Stimulated activated CD4-positive, alpha-beta T cell treated with anti-CD3 and anti-CD28 coated beads, TNF-alpha, amount 100 ng/mL, for 24 hours (primary cell): ENCODE measurements at regions not wholly inside any gene's neighbourhood (a gene's known extent, or its start where the extent isn't known, plus 50 kb on each side); places are given as distances from the start of the nearest gene placed in this dataset.
A peak's percentile ranks its signal among the peaks of the same experiment; 100 is the strongest.

Source experiments
- DNase-seq, 3 experiments: peaks; one replicate each; pipeline ENCODE4 v3.0.0-alpha.2; 2020; ENCODE audit warnings: low read depth in 3 of 3

DNA sequence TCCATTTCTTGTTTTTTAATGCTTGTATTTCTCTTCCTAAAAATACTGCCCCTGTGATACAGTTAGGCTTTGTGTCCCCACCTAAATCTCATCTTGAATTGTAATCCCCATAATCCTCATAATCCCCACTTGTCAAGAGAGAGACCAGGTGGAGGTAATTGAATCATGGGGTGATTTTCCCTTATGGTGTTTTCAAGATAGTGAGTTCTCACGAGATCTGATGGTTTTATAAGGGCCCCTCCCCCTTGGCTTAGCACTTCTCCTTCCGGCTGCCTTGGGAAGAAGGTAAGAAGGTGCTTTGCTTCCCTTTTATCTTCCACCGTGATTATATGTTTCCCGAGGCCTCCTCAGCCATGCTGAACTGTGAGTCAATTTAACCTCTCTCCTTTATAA, 227.4 kb downstream of the MAN2A1 start:
- DNase-seq, result no peak

DNA sequence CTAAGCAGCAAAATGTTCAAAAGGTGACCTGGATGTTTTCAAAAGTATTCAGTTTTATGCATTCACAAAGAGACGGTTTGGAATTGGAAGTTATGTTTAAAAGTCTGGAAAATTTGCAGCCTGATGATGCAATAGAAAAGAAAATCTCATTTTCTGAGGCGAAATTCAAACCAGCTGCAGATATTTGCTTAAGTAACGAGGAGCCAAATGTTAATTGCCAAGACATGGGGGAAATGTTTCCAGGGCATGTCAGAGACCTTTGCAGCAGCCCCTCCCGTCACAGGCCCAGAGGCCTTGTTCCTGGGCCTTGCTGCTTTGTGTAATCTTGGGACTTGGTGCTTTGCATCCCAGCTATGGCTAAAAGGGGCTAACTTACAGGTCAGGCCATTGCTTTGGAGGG, 228.2 kb downstream of the MAN2A1 start:
- DNase-seq, result no peak

DNA sequence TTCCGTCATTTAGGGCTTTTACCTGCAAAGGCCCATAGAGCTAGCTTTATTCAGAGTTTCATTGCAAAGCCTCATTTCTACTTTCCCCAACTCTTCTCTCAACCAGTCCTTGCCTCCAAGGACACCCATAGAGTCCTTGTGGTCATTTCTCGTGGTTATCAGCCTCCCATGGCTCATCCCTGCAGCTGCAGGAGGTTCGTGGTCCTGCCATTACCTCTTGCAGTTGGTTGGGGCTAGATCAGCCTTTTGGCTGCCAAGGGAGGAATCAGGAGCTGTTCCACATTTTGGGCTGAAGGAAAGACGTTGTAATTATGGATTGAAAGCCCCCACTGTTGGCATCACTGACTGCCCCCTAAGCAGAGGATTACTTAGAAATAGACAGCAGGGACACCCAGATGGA, 231.0 kb downstream of the MAN2A1 start:
- DNase-seq, result no peak

DNA sequence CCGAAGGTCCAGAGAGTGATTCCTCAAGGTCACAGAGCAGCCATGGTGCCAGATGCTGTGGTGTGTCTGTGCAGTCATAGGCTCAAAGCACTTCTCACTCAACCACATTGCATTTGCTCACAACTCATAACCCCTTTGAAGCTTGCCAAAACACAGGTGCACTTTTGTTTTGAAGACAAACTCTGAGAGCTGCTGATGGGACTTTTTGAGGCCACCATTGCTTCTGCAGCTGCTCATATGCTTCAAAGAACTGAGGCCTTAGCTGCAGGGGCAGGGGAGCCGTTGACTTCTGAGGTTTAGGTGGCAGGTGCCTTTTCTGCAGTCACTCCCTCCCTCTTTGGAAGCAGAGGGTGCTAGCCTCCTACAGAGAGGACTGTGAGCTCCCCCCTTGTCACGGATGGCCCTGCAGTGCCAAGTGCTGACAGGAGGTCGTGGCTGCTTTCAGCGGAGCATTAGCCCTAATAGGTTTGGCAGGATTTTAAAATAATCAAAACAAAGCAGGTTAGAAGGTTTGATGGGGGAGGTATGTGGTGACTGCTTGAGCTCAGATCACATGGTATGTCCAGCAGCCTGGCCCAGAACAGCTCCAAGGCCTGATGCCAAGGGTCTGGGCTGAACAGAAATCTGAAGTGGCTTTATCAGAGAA, 232.1 kb downstream of the MAN2A1 start:
- DNase-seq, result peak in 1 of 3 experiments; percentile 6

DNA sequence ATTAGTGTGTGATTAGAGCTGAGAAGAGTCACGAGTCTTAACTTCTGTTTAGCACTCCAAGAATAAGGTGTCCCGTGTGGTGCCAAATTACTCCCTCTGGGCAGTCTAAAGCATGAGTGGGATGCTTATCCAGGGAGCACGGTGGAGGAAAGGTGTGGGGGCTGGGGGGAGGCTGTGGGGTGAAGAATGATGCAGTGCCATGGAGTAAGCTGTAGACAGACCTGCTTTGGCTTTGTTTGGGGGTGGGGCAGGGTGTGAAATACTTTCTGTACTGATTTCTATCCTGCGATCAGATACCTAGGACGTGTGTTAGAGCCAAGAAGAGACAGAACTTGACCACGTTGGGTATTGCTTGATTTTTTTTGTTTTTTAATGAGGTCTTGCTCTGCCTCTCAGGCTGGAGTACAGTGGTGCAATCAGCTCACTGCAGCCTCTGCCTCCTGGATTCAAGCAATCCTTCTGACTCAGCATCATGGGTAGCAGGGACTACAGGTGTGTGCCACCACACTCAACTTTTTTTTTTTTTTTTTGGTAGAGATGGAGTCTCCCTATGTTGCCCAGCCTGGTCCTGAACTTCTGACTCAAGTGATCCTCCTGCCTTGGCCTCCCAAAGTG, 232.8 kb downstream of the MAN2A1 start:
- no peak for DNase-seq

DNA sequence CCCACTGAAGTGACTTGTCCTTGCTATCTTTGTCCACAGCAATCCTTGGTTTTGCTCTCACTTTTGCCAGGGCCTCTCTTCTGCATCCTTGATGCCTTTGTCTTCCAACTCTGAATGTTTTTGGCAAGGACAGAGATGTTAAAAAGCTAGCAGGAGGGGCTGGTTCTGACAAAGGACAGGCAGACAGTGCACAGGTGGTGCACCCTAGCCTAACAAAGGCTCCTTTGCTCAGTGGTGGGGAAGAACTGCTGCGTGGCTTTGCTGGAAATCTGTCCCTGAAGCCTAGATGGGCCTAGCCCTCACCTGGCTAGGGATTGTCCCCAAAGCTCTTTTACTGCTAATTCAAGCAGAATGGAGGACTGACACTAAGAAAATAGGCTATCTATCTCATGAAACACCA, 233.5 kb downstream of the MAN2A1 start:
- DNase-seq, result no peak

DNA sequence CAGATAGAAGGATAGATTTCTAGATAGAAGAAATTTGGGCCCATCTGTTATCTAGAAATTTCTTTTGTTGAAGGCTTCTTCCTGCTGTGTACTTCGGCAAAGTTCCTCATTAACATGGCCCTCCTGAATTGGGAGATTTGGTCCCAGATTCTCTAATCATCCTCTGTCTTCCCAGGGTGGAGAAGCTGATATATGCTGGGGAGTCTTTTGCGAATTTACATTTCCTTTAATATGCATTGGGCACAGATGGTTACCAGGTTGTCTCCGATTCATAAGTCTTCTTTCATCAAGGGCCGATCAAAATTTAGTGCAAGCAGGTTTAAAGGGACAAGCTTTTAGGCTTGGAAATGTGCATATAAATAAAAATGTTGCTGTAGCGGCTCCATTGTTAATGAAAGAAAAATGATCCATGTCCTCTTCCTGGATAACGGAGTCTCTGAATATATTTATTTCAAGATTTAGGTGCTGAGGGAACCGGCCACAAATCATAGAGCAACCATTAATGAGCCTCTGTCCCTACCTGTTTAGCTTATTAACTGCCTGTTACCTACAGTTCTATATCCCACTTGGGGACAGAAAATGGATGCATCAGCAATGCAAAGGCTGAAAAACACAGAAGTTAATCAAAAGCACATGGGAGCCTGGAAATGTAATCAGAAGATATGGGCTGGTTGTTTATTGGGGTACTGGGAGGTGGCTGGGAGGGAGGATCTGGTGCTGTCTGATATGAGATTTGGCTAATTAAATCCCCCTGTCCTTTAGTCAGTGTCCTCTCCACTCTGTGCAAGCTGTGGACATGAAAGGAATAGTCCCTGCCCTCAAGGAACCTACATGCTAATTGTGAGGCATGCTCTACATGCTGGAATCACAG, 234.7 kb downstream of the MAN2A1 start:
- DNase-seq, result no peak

DNA sequence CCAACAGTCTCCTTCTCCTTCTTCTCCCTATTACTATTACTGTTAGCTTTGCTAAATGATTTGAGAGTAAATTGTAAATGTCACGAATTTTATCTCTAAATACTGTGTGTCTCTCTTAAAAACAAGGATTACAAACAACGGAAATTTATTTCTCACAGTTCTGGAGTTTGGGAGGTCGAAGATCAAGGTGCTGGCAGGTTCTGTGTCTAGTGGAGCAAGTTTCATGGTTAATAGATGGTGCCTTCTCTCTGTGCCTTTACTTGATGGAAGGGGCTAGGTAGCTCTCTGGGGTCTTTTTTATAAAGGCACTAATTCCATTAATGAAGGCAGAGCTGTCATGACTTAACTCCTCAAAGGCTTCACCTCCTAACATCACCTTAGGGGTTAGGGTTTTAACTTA, 237.9 kb downstream of the MAN2A1 start:
- DNase-seq, result no peak

DNA sequence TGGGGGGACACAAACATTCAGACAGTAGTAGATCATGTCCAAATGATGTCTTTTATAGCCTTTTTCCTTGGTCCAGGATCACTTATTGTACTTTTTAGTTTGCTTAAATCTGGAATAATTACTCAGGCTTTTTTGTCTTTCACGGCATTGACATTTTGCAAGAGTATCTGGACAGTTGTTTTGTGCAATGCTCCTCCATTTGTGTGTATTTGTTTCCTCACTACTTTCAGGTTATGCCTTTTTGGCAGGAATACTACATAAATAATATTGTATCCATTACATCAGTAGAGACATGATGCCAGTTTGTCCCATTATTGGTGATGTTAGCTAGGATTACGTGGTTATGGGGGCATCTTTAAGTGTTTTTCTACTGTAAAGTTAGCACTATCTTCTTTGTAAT, 238.3 kb downstream of the MAN2A1 start:
- no peak for DNase-seq

DNA sequence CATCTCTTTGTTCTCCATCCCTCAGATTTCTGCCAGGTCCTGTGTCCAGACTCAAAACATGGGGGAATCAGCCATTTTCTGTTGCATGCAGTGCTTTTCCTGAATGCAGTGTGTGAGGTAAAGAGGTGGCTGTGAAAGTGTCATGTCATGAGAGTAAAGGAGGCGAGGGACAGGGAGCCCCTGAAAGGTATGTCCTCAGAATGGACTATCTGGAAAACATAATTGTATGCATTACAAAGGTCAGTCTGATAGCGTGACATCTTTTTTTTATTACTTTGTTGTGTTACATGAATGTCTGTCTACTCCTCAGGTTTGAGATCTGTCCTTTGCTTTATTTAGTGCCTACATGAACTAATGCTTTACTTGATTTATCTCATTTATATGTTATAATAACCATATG, 239.1 kb downstream of the MAN2A1 start:
- no peak for DNase-seq

DNA sequence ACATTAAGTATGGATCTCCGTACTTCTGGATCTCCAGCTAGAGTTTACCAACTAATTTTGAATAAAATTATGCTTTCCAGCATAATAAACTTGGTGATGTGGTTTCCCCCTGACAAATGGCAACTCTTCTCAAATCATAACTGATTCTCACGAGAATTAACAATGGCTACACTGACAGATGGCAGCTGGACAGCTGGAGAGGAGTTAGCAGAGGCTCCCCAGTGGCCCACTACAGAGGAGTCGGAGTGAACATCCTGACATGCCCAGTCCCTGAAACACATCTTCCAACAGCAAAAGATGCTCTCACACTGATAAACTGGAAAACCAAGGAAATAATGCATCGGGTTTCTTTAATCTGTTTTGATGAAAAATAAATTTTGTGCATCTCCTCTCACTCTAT, 239.6 kb downstream of the MAN2A1 start:
- no peak for DNase-seq

DNA sequence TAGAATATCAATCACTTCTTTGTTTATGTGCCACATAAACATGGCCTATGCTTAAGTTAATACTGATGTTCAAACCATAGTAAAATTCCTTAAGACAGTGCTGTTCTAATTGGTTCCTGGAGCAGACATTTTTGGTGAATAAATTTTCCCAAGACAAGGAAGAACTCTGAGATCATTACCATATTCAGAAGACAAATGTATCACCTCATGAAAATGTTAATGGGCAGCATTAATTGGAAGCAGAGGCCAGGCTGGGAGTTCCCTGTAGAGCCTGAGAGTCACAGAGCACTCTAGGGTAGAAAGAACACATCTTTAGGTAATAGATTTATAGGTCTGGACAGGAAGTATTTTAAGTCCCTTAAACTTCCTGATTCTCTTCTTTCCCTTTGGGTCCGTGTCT, 240.2 kb downstream of the MAN2A1 start:
- DNase-seq, result no peak

DNA sequence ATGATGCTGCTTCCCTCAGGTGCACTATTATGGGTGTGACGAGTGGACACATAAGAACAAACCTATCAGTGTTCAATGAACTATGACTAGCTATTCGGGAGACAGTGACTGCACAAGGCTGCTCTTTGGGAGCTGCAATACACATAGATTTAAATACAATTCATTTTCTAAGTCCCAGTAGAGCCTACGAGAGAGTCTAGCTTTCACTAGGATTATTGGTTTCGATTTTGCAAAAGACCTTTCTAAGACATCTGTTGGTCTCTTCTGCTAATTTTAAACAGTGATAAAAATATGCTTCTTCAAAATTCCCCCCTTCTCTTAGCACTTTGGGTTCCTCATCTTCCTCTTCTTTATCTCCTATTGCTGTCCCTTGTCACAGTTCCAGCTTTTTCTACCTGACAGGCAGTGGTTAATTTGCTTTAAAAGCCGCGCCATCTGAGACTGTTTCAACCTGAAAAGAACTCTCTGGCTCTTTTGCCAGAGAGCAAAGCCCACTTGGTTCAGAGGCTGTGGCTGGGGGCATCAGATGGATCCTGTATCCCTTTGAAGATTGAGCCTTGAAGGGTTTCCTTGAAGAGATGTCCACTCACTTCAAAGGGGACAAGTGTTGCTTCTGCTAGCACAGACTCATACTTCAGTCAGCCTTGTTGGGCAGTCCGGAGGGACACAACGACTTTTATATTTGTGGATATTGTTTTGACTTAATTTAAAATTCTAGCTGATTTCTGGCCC, 241.5 kb downstream of the MAN2A1 start:
- DNase-seq, result no peak

DNA sequence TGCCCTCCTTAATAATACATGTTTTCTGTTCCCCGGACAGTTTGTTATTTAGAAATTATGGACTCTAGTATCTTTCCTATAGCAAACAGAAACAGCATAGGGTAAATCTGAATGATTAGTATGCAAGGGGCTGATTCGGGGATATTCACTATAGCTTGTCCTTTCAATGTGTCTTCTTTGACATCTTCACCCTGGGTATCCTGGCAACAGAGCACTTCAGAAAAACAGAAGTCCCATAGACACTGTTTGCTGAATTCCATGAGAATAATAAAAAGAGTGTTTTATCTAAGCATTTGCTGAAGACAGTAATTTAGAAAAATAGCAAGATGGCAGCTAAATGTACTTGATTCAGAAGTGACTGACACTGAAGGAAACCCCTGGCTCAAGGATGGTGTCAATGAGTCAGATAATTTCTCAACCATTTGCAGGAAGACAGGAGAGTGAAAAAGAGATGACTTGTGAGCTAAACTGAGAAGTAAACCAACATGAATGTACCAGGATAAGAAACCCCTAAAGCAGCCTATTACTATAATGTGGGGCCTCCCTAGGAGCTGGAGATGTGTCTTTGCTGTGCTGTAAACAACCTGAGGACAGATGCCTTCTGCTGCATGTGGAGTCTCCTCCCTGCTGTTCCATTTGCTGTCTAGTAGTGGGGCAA, 246.2 kb downstream of the MAN2A1 start:
- no peak for DNase-seq

DNA sequence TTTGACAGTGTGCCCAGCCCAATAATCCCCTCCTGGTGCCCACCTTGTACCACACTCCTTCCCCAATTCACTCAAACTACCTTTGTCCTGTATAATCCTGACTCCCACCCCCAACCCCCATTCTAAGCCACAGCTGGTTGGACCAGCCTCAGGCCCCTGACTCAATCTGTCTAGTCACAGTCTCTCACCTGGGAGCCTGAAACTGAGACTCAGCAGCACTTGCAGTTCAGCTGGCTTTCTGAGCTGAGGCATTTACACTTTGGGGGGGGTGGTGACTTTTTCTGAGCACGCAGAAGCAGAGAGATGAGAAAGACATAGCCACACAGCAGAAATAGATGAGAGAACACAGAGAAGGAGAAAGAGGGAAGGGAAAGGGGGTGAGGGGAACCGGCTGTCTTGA, 247.3 kb downstream of the MAN2A1 start:
- no peak for DNase-seq

DNA sequence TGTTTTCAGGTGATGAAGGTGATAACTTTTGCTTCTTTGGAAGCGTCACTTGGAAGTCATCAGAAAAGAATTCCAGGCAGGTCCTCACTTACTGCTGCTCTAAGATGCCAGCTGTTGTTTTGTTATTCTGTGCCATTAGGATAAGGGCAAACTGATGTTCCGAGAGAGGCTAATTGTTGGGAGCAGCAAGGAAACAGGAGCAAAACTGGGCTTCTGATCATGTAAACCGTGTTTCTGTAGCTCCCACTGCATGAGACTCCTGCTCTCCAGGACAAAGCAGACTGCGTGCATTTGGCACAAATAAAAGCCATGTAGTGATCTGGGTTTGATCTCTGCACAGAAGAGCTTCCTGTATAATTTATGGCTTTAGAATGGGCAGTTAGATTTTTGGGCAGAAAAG, 248.2 kb downstream of the MAN2A1 start:
- DNase-seq, result no peak

DNA sequence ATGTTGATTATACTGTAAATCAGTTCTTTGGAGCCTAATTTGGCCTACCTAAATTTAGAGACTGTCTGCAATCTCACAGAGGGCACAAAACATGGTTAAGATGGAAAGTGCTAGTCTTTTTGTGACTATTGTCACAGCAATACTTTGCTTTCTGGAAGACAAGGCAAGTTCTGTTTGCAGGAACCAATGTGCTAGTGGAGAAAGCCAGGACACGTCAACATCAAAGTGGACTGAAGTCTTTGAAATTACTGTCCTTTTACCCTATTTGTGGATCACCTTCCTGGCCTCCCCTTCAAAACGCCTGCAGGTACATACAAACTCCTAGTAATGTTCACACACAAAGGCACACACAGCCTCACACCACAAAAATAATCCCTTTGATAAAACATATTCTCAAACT, 248.7 kb downstream of the MAN2A1 start:
- DNase-seq, result no peak

DNA sequence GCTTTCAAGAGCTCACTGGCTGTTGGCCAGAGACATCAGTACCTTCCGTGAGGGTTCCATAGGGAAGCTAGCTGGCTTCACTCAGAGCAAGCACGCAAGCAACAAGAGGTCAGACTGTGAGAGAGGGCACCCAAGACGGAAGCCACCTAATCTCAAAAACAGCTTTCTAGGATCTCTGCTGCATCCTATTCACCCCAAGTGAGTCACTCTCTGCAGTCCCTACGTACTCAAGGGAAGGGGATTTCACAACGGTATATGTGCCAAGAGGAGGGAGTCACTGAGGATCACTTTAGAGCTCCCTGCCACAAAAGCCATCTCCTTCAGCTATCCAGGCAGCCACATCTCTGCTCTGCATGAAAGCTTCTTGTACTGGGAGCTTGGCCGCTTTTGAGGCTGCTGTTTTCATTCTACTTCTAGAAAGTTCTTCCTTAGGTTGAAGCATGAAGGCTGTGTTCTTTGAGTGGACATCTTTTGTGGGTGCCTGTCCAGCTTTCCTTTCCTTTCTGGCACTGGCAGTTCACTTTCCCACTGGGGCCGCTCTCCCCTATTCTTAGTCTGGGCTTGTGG, 249.5 kb downstream of the MAN2A1 start:
- DNase-seq, result no peak

DNA sequence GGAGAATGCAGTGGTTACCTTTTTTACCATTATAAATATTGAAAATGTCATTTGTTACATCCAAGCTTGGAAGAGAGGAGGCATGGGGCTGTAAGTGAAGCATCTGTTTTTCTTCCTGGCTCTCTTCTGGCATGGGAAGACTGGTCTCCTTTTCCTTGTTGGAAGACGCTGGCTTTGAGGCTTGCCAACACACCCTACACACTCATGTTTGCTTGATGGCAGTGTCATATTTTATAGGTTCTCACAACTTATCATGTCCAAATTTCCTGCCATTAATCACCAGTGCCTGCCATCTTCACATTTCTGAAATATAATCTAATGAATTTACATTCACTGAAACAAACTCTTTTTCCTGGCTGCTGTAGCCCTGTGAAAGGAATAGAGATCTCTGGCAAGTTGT, 252.9 kb downstream of the MAN2A1 start:
- DNase-seq, result no peak

DNA sequence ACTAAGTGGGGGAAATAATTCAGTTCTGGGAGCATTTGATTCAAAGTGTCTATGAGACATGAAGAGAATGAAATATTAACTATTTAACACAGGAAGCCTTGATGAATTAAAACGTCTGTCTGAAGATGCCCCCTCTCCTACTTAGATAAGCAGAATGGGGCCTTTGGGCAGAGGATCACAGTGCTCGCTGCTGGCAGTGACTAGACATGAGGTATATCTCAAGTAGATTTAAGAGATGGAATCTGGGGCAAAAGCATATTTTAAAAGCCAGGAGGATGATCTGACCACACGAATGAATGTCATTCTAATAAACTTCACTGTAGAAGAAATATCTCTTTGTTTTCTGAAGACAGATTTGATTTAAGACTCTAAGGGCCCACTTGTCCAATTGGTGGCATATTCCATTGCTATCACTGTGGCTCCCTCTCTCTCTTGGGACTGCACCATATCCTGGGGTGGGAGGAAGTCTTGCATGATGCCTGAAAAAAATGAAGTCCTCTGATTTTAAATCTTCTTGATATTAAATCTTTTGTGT, 254.0 kb downstream of the MAN2A1 start:
- DNase-seq, result no peak

DNA sequence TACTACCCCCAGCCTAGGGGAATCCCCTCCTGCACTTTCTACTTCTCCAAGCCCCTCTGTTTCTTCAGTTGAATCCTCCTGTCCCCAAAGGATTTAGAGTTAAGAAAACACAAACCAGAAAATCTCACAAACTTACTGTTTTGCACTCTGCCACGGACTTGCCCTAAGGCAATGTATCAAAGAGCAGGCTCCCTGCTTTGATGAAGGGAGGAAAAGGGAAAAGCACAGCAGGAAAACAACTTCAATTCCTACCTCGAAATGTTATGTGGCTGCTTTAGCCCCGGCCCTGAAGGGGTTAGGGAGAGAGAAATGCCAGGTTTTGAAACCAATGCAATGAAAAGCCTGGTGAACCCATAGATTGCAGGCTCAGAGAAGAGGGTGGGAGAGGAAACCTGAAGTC, 254.7 kb downstream of the MAN2A1 start:
- DNase-seq, result no peak
